Stimulated activated CD4-positive, alpha-beta T cell treated with anti-CD3 and anti-CD28 coated beads, Interleukin-1b, Interleukin-23, amount 100 ng/mL, for 24 hours (primary cell): ENCODE measurements at regions not wholly inside any gene's neighbourhood (a gene's known extent, or its start where the extent isn't known, plus 50 kb on each side); places are given as distances from the start of the nearest gene placed in this dataset.
"Not testable (repeated sequence)": the region's sequence is repeated elsewhere in the genome, so short reads cannot be mapped to it uniquely, and the experiment has no call there.

Source experiments
- DNase-seq, 4 experiments: peaks; one replicate each; pipeline ENCODE4 v3.0.0-alpha.2; 2020; ENCODE audit warnings: low read depth in 4 of 4, low spot score in 1 of 4

DNA sequence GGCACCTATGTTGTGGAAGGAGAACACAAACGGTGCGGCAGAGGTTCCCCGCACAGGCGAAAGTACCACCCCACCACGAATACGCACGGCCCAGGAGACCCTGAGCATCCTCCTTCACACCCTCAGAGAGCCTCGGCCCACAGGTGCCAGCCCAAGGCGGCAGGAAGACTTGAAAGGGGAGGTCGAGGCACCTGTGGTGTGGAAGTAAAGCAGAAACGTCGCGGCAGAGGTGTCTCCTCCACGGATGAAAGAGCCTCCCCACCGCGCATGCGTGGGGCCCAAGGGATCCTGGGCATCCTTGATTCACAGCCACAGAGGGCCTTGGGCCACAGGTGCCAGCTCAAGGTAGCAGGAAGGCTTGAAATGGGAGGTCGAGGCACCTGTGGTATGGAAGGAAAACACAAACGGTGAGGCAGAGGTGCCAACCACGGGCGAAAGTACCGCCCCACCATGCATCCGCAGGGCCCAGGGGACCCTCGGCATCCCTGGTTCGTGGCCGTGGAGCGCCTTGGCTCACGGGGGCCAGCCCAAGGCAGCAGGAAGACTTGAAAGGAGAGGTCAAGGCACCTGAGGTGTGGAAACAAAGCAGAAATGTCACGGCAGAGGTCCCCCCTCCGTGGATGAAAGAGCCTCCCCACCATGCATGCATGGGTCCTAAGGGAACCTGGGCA, 380.1 kb downstream of the ALG10 start:
- DNase-seq: no peak

DNA sequence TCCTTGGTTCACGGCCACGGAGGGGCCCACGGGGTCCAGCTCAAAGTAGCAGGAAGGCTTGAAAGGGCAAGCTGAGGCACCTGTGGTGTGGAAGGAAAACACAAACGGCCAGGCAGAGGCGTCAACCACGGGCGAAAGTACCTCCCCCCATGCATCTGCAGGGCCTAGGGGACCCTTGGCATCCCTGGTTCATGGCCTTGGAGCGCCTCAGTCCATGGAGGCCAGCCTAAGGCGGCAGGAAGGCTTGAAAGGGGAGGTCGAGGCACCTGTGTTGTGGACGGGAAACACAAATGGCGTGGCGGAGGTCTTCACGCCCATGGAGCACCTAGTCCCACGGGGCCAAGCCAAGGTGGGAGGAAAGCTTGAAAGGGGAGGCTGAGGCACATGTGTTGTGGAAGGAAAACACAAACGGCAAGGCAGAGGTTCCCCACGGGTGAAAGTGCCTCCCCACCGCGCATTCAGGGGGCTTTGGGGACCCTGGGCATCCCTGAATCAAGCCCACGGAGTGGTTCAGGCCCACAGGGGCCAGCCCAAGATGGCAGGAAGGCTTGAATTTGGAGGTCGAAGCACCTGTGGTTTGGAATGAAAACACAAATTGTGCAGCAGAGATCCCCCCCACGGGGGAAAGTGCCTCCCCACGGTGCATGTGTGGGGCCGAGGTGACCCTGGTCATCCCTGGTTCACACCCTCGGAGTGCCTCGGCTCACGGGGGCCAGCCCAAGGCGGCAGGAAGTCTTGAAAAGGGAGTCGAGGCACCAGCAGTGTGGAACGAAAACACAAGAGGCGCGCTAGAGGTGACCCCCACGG, 380.8 kb downstream of the ALG10 start:
- no peak for DNase-seq

DNA sequence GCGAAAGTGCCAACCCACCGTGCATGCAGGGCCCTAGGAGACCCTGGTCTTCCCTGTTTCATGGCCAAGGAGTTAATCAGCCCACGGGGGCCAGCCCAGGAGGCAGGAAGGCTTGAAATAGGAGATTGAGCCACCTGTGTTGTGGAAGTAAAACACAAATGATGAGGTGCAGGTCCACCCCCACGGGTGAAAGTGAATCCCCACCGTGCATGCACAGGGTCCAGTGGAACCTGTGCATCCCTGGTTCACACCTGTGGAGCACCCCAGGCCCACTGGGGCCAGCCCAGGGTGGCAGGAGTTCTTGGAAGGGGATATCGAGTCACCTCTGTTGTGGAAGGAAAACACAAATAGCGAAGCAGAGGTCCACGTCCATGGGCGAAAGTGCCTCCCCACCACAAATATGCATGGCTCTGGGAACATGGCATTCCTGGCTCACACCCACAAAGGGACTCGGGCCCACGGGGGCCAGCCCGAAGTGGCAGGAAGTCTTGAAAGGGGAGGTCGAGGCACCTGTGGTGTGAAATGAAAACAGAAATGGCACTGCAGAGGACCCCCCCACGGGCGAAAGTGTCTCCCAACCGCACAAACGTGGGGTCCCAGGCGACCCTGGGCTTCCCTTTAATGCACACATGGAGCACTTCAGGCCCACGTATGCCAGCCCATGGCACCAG, 381.5 kb downstream of the ALG10 start:
- DNase-seq: no peak

DNA sequence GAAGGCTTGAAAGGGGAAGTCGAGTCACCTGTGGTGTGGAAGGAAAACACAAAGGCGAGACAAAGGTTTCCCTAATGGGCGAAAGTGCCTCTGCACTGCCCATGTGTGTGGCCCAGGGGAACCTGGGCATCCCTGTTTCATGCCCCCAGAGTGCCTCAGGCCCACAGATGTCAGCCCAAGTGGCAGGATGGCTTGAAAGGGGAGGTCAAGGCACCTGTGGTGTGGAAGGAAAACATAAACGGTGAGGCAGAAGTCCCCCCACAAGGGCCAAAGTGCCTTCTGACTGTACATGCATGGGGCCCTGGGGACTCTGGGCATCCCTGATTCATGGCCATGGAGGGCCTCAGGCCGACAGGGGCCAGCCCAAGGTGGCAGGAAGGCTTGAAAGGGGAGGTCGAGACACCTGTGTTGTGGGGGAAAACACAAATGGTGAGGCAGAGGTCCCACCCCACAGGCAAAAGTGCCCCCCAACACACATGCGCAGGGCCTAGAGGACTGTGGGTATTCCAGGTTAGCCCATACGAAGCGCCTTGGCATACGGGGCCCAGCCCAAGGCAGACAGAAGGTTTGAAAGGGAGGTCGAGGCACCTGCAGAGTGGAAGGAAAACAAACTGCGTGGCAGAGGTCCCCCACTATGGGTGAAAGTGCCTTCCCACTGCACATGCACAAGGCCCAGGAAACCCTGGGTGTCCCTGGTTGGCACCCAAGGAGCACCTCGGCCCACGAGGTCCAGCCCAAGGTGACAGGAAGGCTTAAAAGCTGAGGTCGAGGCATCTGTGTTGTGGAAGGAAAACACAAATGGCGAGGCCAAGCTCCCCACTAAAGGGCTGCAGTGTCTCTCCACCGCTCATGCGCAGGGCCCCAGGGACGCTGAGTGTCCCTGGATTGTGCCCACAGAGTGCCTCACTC, 382.3 kb downstream of the ALG10 start:
- no peak for DNase-seq

- DNase-seq: no peak
Measured at GRCh38 chr12:34405286-34406227, 383.3 kb downstream of the ALG10 start.

GRCh38 chr12:34406228-34406995, 384.1 kb downstream of the ALG10 start:
- DNase-seq: no peak

DNA sequence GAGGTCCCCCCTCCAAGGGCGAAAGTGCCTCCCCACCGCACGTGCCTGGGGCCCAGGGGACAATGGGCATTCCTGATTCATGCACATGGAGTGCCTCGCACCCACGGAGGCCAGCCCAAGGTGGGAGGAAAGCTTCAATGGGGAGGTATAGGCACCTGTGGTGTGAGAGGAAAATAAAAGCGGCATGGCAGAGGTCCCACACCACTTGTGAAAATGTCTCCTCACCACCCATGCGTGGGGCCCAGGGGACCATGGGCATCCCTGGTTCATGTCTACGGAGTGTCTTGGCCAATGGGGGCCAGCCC, 384.7 kb downstream of the ALG10 start:
- no peak for DNase-seq

- no peak for DNase-seq
Measured at GRCh38 chr12:34407813-34408212, 385.5 kb downstream of the ALG10 start.

- not testable (repeated sequence) for DNase-seq
Measured at GRCh38 chr12:34431509-34431908, 409.2 kb downstream of the ALG10 start.
